HCT116 (cell line): ENCODE measurements at regions not wholly inside any gene's neighbourhood (a gene's known extent, or its start where the extent isn't known, plus 50 kb on each side); places are given as distances from the start of the nearest gene placed in this dataset.

Source experiments
- ATAC-seq: fragments of 200-7000 bp; cut with Tn5 transposase; 2 replicates; pipeline ENCODE4 v1.9.1; 2020; ENCODE audit warnings: mild to moderate bottlenecking, moderate library complexity
- BruUV-seq: library from RNA; stranded (reverse); fragments of 400-500 nt; replicated peaks from 2 replicates; lab custom pipeline; 2021; lab: Mats Ljungman, UMichigan
- CTCF ChIA-PET: fragments of 300-600 bp; sonication (Branson Sonifier 250); formaldehyde crosslinking; loops from one replicate; lab custom pipeline; 2021; ENCODE audit warnings: antibody characterized with exemption; lab: Charles Lee
- POLR2A ChIA-PET: fragments of 300-600, 350-600 bp; sonication (Branson Sonifier 250); formaldehyde crosslinking; loops from one replicate; lab custom pipeline; 2021; ENCODE audit warnings: antibody characterized with exemption; lab: Charles Lee
- RAD21 ChIA-PET, 2 experiments: fragments of 300-600 bp; sonication (Branson Sonifier 250); formaldehyde crosslinking; loops; one replicate each; lab custom pipeline; 2023; ENCODE audit warnings: low total read pairs in 2 of 2; ENCODE audit not compliant: uncharacterized antibody in 2 of 2, unreplicated experiment in 2 of 2, low non-redundant PET in 1 of 2; lab: Charles Lee
- DNase-seq: peaks from one replicate; pipeline ENCODE4 v3.0.0-alpha.2; 2010; ENCODE audit warnings: low read depth, low spot score
- H2AFZ ChIP-seq: fragments of 200-600 bp; shearing (Covaris generic), sonication (generic); 2 replicates; pipeline ENCODE4 v1.6.1; 2017; ENCODE audit warnings: low read depth, mixed run types, mixed read lengths, antibody characterized with exemption, low read length; ENCODE audit not compliant: poor library complexity, severe bottlenecking
- H3K27ac ChIP-seq: 2 replicates; pipeline ENCODE4 v1.5.1; 2012; ENCODE audit warnings: low read depth, low read length
- H3K27me3 ChIP-seq: fragments of 200-600 bp; sonication (generic); 2 replicates; pipeline ENCODE4 v1.6.1; 2016; ENCODE audit warnings: mixed run types, low read length, mixed read lengths; ENCODE audit not compliant: insufficient read depth
- H3K36me3 ChIP-seq, 2 experiments: fragments of 200-500 bp in 1 of 2; fragments of 200-600 bp in 1 of 2; sonication (Bioruptor generic) in 1 of 2; sonication (generic) in 1 of 2; 2 replicates each; pipeline versions ENCODE4 v1.5.1 to v1.6.1; 2014 to 2016; ENCODE audit warnings: low read length in 2 of 2, inconsistent platforms in 1 of 2, mixed read lengths in 1 of 2, mixed run types in 1 of 2; ENCODE audit not compliant: insufficient read depth in 2 of 2, control insufficient read depth in 1 of 2
- H3K4me1 ChIP-seq, 2 experiments: fragments of 200-600 bp in 1 of 2; sonication (generic) in 1 of 2; 2 replicates each; pipeline versions ENCODE4 v1.5.1 to v1.6.1; 2012 to 2017; ENCODE audit warnings: low read length in 2 of 2, inconsistent platforms in 1 of 2, mild to moderate bottlenecking in 1 of 2, mixed read lengths in 1 of 2, mixed run types in 1 of 2, moderate library complexity in 1 of 2; ENCODE audit not compliant: insufficient read depth in 2 of 2, control insufficient read depth in 1 of 2
- H3K4me2 ChIP-seq: fragments of 200-600 bp; sonication (generic); 2 replicates; pipeline ENCODE4 v1.6.1; 2017; ENCODE audit warnings: mixed run types, low read length, mixed read lengths
- H3K4me3 ChIP-seq, 2 experiments: fragments of 200-600 bp in 1 of 2; sonication (generic) in 1 of 2; replicated peaks in 1 of 2; 2 replicates each; pipeline ENCODE4 v1.5.1; 2011 to 2016; ENCODE audit warnings: low read length in 2 of 2, control low read depth in 1 of 2, low read depth in 1 of 2, mild to moderate bottlenecking in 1 of 2, mixed read lengths in 1 of 2, mixed run types in 1 of 2
- H3K79me2 ChIP-seq: fragments of 200-600 bp; sonication (generic); 2 replicates; pipeline ENCODE4 v1.6.1; 2017; ENCODE audit warnings: mild to moderate bottlenecking, mixed run types, low read length, moderate library complexity, mixed read lengths; ENCODE audit not compliant: insufficient read depth
- H3K9ac ChIP-seq: fragments of 200-600 bp; sonication (generic); 2 replicates; pipeline ENCODE4 v1.6.1; 2016; ENCODE audit warnings: low read length, mixed read lengths
- H3K9me2 ChIP-seq: fragments of 200-600 bp; sonication (generic), shearing (Covaris generic); 2 replicates; pipeline ENCODE4 v1.6.1; 2017; ENCODE audit warnings: mixed run types, mild to moderate bottlenecking, moderate library complexity; ENCODE audit not compliant: insufficient read depth
- H3K9me3 ChIP-seq, 2 experiments: fragments of 200-500 bp in 1 of 2; fragments of 200-600 bp in 1 of 2; sonication (Bioruptor generic) in 1 of 2; sonication (generic) in 1 of 2; 2 replicates each; pipeline ENCODE4 v1.6.1; 2014 to 2017; ENCODE audit warnings: low read length in 2 of 2, mixed read lengths in 2 of 2, inconsistent platforms in 1 of 2, low read depth in 1 of 2, mild to moderate bottlenecking in 1 of 2, mixed run types in 1 of 2, moderate library complexity in 1 of 2; ENCODE audit not compliant: control insufficient read depth in 1 of 2, insufficient read depth in 1 of 2
- H4K20me1 ChIP-seq: fragments of 200-600 bp; sonication (generic), shearing (Covaris generic); 2 replicates; pipeline ENCODE4 v1.6.1; 2017; ENCODE audit warnings: mixed run types, mild to moderate bottlenecking, moderate library complexity; ENCODE audit not compliant: insufficient read depth
- CBX3 ChIP-seq: IDR thresholded peaks from 2 replicates; pipeline ENCODE4 v1.6.1; 2012; ENCODE audit warnings: low read depth
- CEBPB ChIP-seq: IDR thresholded peaks from 2 replicates; pipeline ENCODE4 v1.6.1; 2012; ENCODE audit warnings: low read depth
- EGR1 ChIP-seq: IDR thresholded peaks from 2 replicates; pipeline ENCODE4 v1.6.1; 2012; ENCODE audit warnings: low read depth
- EZH2 ChIP-seq: fragments of 200-600 bp; sonication (generic); IDR thresholded peaks from 2 replicates; pipeline ENCODE4 v1.6.1; 2017; ENCODE audit warnings: antibody characterized with exemption, mixed run types
- EZH2phosphoT487 ChIP-seq: fragments of 200-600 bp; IDR thresholded peaks from 2 replicates; pipeline ENCODE4 v1.6.1; 2018; ENCODE audit warnings: antibody characterized with exemption, borderline replicate concordance
- FOSL1 ChIP-seq: IDR thresholded peaks from 2 replicates; pipeline ENCODE4 v1.6.1; 2012; ENCODE audit warnings: low read depth
- JUND ChIP-seq: IDR thresholded peaks from 2 replicates; pipeline ENCODE4 v1.6.1; 2012
- MAX ChIP-seq: IDR thresholded peaks from 2 replicates; pipeline ENCODE4 v1.6.1; 2012
- POLR2A ChIP-seq: IDR thresholded peaks from 2 replicates; pipeline ENCODE4 v1.7.0; 2011; ENCODE audit warnings: borderline replicate concordance; ENCODE audit not compliant: insufficient read depth, insufficient read length; ENCODE audit errors: extremely low read depth
- POLR2AphosphoS5 ChIP-seq: IDR thresholded peaks from 2 replicates; pipeline ENCODE4 v1.6.1; 2011; ENCODE audit warnings: mild to moderate bottlenecking, low read depth, low read length, moderate library complexity
- SIN3A ChIP-seq: IDR thresholded peaks from 2 replicates; pipeline ENCODE4 v1.6.1; 2012; ENCODE audit warnings: low read depth
- SP1 ChIP-seq: IDR thresholded peaks from 2 replicates; pipeline ENCODE4 v1.6.1; 2012; ENCODE audit warnings: low read depth
- SRF ChIP-seq: IDR thresholded peaks from 2 replicates; pipeline ENCODE4 v1.6.1; 2012; ENCODE audit warnings: low read depth
- TCF7L2 ChIP-seq: IDR thresholded peaks from 2 replicates; pipeline ENCODE4 v1.7.0; 2011; ENCODE audit warnings: borderline replicate concordance, inconsistent platforms; ENCODE audit not compliant: insufficient read depth, insufficient read length; ENCODE audit errors: extremely low read depth
- YY1 ChIP-seq: IDR thresholded peaks from 2 replicates; pipeline ENCODE4 v1.6.1; 2011; ENCODE audit warnings: low read length, low read depth, moderate library complexity, mild to moderate bottlenecking; ENCODE audit not compliant: insufficient replicate concordance; ENCODE audit errors: extremely low read depth
- ZFX ChIP-seq: fragments of 450-650 bp; IDR thresholded peaks from 2 replicates; pipeline ENCODE4 v1.6.1; 2017
- ZNF274 ChIP-seq: fragments of 200-500 bp; sonication (Bioruptor generic); IDR thresholded peaks from 2 replicates; pipeline ENCODE4 v1.6.1; 2014; ENCODE audit warnings: mild to moderate bottlenecking, low read depth, low read length, inconsistent platforms
- intact Hi-C: fragments of 100-400 bp; cut with micrococcal nuclease; formaldehyde crosslinking; loops from 2 replicates; pipeline ENCODE4 v1.10.0; 2022
- TF ChIP-seq, protein P1 (sequence below): IDR thresholded peaks from 2 replicates; pipeline ENCODE4 v1.6.1; 2012; ENCODE audit warnings: low read depth
- TF ChIP-seq, protein P2 (sequence below), 3 experiments: fragments of 200-600 bp in 1 of 3; sonication (generic) in 1 of 3; IDR thresholded peaks in 2 of 3; conservative IDR thresholded peaks in 1 of 3; 2 replicates each; pipeline ENCODE4 v1.5.1; 2012 to 2017; ENCODE audit warnings: low read depth in 2 of 3, low read length in 2 of 3, antibody characterized with exemption in 1 of 3, borderline replicate concordance in 1 of 3, control low read depth in 1 of 3, mild to moderate bottlenecking in 1 of 3, mixed read lengths in 1 of 3, mixed run types in 1 of 3, moderate library complexity in 1 of 3; ENCODE audit not compliant: insufficient read depth in 1 of 3
- TF ChIP-seq, protein P3 (sequence below): IDR thresholded peaks from 2 replicates; pipeline ENCODE4 v1.6.1; 2012

GRCh38 chr3:25945366-25945765 is 155.5 kb downstream of the OXSM start:
- DNase-seq = no peak
- Histone ChIP-seq H2AFZ (no peak overlapping the region), H3K4me1 (no peaks in the 10 kb centered on the region), H3K9me3 (no peaks in the 10 kb centered on the region), H3K4me3 (no peak overlapping the region), H3K27ac (no peak overlapping the region), H3K27me3 (peaks cover 17% of the 10 kb centered on the region), H3K9me2 (no peaks in the 10 kb centered on the region), H3K36me3 (no peaks in the 10 kb centered on the region), H3K4me2 (no peak overlapping the region), H4K20me1 (no peaks in the 10 kb centered on the region), H3K9ac (no peak overlapping the region), H3K79me2 (no peaks in the 10 kb centered on the region)
- RAD21 ChIA-PET = no interaction called here
- CTCF ChIA-PET = no interaction called here
- intact Hi-C loops = no loop called here
- ATAC-seq = no peak
- no TSS peak for BruUV-seq
- TF ChIP-seq EZH2phosphoT487 (no peak), YY1 (no peak), MAX (no peak), POLR2A (no peak), ZFX (no peak), TCF7L2 (no peak), EZH2 (no peak), JUND (no peak), SIN3A (no peak), EGR1 (no peak), SP1 (no peak), CBX3 (no peak), ZNF274 (no peak), SRF (no peak), CEBPB (no peak), POLR2AphosphoS5 (no peak), FOSL1 (no peak)
- TF ChIP-seq, protein P1, sequence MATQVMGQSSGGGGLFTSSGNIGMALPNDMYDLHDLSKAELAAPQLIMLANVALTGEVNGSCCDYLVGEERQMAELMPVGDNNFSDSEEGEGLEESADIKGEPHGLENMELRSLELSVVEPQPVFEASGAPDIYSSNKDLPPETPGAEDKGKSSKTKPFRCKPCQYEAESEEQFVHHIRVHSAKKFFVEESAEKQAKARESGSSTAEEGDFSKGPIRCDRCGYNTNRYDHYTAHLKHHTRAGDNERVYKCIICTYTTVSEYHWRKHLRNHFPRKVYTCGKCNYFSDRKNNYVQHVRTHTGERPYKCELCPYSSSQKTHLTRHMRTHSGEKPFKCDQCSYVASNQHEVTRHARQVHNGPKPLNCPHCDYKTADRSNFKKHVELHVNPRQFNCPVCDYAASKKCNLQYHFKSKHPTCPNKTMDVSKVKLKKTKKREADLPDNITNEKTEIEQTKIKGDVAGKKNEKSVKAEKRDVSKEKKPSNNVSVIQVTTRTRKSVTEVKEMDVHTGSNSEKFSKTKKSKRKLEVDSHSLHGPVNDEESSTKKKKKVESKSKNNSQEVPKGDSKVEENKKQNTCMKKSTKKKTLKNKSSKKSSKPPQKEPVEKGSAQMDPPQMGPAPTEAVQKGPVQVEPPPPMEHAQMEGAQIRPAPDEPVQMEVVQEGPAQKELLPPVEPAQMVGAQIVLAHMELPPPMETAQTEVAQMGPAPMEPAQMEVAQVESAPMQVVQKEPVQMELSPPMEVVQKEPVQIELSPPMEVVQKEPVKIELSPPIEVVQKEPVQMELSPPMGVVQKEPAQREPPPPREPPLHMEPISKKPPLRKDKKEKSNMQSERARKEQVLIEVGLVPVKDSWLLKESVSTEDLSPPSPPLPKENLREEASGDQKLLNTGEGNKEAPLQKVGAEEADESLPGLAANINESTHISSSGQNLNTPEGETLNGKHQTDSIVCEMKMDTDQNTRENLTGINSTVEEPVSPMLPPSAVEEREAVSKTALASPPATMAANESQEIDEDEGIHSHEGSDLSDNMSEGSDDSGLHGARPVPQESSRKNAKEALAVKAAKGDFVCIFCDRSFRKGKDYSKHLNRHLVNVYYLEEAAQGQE = no peak
- TF ChIP-seq, protein P2, sequence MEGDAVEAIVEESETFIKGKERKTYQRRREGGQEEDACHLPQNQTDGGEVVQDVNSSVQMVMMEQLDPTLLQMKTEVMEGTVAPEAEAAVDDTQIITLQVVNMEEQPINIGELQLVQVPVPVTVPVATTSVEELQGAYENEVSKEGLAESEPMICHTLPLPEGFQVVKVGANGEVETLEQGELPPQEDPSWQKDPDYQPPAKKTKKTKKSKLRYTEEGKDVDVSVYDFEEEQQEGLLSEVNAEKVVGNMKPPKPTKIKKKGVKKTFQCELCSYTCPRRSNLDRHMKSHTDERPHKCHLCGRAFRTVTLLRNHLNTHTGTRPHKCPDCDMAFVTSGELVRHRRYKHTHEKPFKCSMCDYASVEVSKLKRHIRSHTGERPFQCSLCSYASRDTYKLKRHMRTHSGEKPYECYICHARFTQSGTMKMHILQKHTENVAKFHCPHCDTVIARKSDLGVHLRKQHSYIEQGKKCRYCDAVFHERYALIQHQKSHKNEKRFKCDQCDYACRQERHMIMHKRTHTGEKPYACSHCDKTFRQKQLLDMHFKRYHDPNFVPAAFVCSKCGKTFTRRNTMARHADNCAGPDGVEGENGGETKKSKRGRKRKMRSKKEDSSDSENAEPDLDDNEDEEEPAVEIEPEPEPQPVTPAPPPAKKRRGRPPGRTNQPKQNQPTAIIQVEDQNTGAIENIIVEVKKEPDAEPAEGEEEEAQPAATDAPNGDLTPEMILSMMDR (IDR thresholded peaks at IDR 0.05 in 2 of 3, conservative IDR thresholded peaks at IDR 0.05 in 1 of 3; ENCODE audit: borderline replicate concordance in 1 of 3, insufficient read depth in 1 of 3, low read depth in 2 of 3, low read length in 2 of 3) = no peak
- TF ChIP-seq, protein P3, sequence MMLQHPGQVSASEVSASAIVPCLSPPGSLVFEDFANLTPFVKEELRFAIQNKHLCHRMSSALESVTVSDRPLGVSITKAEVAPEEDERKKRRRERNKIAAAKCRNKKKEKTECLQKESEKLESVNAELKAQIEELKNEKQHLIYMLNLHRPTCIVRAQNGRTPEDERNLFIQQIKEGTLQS = no peak
- POLR2A ChIA-PET = no interaction called here
